ENCODE measurements at regions not wholly inside any gene's neighbourhood (a gene's known extent, or its start where the extent isn't known, plus 50 kb on each side); places are given as distances from the start of the nearest gene placed in this dataset.

GRCh38 chr21:24994717-24995116, 612.6 kb downstream of the MRPL39 start:
- no peak for TF ChIP-seq CTCF (IDR thresholded peaks at IDR 0.05)
- no peak for TF ChIP-seq POLR2AphosphoS5 (IDR thresholded peaks at IDR 0.05)

Data from transverse colon (tissue), 4 donors.